Upper lobe of right lung (tissue), 1 donor: ENCODE measurements at regions not wholly inside any gene's neighbourhood (a gene's known extent, or its start where the extent isn't known, plus 50 kb on each side); places are given as distances from the start of the nearest gene placed in this dataset.

Experiments
- ATAC-seq: fragments of 200-7000 bp; cut with Tn5 transposase; one replicate; pipeline ENCODE4 v1.9.1; 2020; ENCODE audit warnings: mild to moderate bottlenecking, moderate library complexity
- DNase-seq: peaks from one replicate; pipeline ENCODE4 v3.0.0-alpha.2; 2020
- H3K27ac ChIP-seq: fragments of 200-600 bp; one replicate; pipeline ENCODE4 v1.8.0; 2022
- H3K27me3 ChIP-seq: fragments of 200-600 bp; one replicate; pipeline ENCODE4 v1.8.0; 2022; ENCODE audit warnings: mild to moderate bottlenecking
- H3K36me3 ChIP-seq: fragments of 200-600 bp; one replicate; pipeline ENCODE4 v1.8.0; 2022
- H3K4me1 ChIP-seq: fragments of 200-600 bp; one replicate; pipeline ENCODE4 v1.8.0; 2022
- H3K4me3 ChIP-seq: fragments of 200-600 bp; one replicate; pipeline ENCODE4 v1.8.0; 2022; ENCODE audit warnings: mild to moderate bottlenecking
- H3K9me3 ChIP-seq: fragments of 200-600 bp; one replicate; pipeline ENCODE4 v1.8.0; 2022
- CTCF ChIP-seq: fragments of 200-600 bp; IDR thresholded peaks from one replicate; pipeline ENCODE4 v1.8.0; 2022; ENCODE audit warnings: antibody characterized with exemption
- intact Hi-C: fragments of 100-400 bp; cut with DNase I; formaldehyde crosslinking; loops from one replicate; pipeline ENCODE4 v1.11.0; 2022
- donor health status: DM: no; HTN: yes; CAD: no; lungs with severe emphysema.

- no peak for TF ChIP-seq CTCF
- Histone ChIP-seq H3K4me1 (no peaks in the 10 kb centered on the region), H3K27ac (no peak overlapping the region), H3K9me3 (no peaks in the 10 kb centered on the region), H3K27me3 (no peaks in the 10 kb centered on the region), H3K4me3 (no peak overlapping the region), H3K36me3 (no peaks in the 10 kb centered on the region)
- no peak for ATAC-seq
- no peak for DNase-seq
- intact Hi-C loops, result no loop called here
These were observed 400.9 kb downstream of the TSN start for GRCh38 chr2:122156176-122156890.

- TF ChIP-seq CTCF, result no peak
- Histone ChIP-seq H3K27me3 (no peaks in the 10 kb centered on the region), H3K27ac (no peak overlapping the region), H3K4me1 (no peaks in the 10 kb centered on the region), H3K9me3 (no peaks in the 10 kb centered on the region), H3K36me3 (no peaks in the 10 kb centered on the region), H3K4me3 (no peak overlapping the region)
- DNase-seq (no peak), ATAC-seq (no peak)
- intact Hi-C loops, result no loop called here
These were observed 401.7 kb downstream of the TSN start for GRCh38 chr2:122157158-122157557.

- DNase-seq, result no peak
- Histone ChIP-seq H3K36me3 (no peaks in the 10 kb centered on the region), H3K27ac (no peak overlapping the region), H3K4me3 (no peak overlapping the region), H3K9me3 (no peaks in the 10 kb centered on the region), H3K4me1 (no peaks in the 10 kb centered on the region), H3K27me3 (no peaks in the 10 kb centered on the region)
- intact Hi-C loops, result no loop called here
- no peak for ATAC-seq
- no peak for TF ChIP-seq CTCF
These were observed 408.2 kb downstream of the TSN start for GRCh38 chr2:122163617-122164016.

DNA sequence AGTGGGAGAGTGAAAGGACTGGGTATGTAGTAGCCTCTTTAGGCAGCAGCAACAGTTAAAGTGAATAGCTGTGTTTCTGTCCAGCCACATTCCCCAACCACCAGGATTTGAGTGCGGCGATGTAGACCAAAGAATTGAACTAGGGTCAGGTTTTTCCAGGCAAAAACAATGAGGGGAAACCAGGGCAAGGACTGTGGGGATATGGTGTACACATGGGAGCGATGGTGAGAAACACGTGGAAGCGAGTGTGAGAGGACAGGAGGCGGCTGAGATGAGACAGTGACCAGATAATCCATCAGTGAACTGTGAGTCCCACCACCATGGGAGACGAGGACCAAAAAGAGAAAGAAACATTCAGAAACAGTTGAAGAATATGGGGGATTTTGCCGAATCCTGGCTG is 409.5 kb downstream of the TSN start:
- no peaks in the 10 kb centered on the region for H3K9me3 ChIP-seq

DNA sequence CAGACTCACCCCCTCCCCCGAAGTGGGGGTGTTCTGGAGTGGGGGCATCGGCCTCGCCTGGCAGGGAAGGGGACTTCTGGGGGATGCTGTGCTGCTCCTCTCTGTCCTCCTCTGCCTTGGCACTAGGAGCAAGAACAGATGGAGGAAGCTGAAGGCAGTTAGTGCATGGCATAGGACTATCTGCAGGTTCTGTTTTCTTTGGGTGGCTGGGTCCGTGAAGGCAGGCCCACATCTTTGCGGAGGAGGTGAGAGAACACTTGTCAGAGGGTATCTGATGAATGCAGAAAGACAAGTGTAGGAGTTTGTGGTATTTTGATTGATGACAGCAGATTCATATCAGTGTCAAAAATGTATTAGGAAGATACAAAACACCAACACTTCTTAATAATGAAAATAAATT is 411.4 kb downstream of the TSN start:
- intact Hi-C loops, result no loop called here

More for the DNA sequence above, 409.5 kb downstream of the TSN start:
- no peak for ATAC-seq
- H3K27ac ChIP-seq, result no peak overlapping the region
- intact Hi-C loops, result no loop called here
- no peaks in the 10 kb centered on the region for H3K27me3 ChIP-seq
- no peak for TF ChIP-seq CTCF
- no peaks in the 10 kb centered on the region for H3K36me3 ChIP-seq
- H3K4me3 ChIP-seq, result no peak overlapping the region
- no peaks in the 10 kb centered on the region for H3K4me1 ChIP-seq
- no peak for DNase-seq

More for the DNA sequence above, 411.4 kb downstream of the TSN start:
- Histone ChIP-seq H3K36me3 (no peaks in the 10 kb centered on the region), H3K27ac (no peak overlapping the region), H3K4me3 (no peak overlapping the region), H3K9me3 (no peaks in the 10 kb centered on the region), H3K4me1 (no peaks in the 10 kb centered on the region), H3K27me3 (no peaks in the 10 kb centered on the region)
- no peak for ATAC-seq
- DNase-seq, result no peak
- TF ChIP-seq CTCF, result no peak
